Islet of Langerhans (tissue), 1 donor: ENCODE measurements at regions not wholly inside any gene's neighbourhood (a gene's known extent, or its start where the extent isn't known, plus 50 kb on each side); places are given as distances from the start of the nearest gene placed in this dataset.

Source experiments
- FAIRE-seq: peaks from one replicate; lab custom pipeline; 2011; peaks lifted over from hg19 to GRCh38; lab: Jason Lieb, UNC

DNA sequence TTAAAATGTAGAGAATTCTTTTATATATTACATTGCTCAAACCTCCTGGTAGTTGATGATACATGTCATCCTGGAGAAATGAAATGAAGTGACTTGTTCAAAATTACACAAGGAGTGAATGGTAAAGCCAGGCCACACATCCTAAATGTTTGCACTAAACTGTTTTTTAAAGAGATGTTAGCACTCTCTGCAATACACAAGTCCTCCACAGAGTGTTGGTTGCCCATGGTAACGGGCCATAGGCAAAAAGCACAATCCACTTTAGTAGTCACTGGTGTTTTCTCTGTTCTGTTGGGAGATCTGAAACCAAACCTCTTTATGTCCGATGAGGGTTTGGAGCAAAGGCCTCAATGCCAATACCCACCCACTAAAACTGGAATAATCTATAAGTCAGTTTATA is 907.4 kb downstream of the NTRK3 start:
- FAIRE-seq = no peak

DNA sequence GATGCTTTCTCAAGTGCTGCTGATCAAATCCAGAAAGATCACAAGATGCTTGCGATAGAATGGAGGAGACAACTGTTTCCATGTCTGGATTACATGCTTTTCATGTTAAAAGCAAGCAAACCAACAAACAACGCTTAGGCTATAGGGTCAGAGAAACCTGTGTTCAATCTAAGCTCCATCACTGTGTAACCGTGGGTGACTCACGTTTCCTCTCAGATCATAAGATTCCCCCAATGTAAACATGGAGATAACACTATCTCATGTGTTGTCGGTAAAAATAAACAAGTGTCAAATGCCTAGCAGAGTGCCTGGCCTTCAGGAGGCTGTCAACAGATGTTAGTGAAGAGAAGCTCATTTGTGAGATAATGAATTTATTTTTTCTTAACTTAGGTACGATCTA is 907.8 kb downstream of the NTRK3 start:
- no peak for FAIRE-seq

DNA sequence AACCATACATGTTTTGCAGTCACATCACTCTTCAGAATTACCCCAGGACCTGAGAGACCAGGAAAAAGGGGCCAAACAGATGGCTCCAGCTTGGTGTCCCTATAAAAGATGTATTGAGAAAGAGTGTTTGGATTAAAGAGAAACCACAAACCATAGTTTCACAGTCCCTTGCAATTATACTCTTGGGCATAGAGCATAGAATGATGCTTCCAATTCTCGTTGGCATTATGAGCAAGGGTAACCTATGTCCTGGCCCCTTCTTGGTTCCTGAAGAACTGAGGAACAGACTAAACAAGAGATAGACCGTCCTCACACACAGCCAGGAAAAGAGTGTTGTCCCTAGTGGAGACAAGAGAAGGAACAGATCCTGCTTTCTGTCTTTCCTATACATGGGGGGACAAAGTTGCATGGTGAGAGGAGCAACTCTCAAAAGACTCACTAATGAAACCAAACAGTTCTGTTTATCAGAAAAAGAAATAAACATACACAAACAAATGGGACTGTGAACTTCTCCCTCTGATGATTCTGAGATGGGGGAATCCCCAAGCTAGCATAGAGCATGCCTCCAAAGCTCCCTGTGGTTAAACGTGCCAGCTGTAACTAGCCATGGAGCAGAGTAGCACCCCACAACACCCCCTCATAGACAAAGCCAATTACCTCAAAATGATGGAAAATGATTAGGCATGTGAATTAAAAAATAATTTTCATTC is 908.6 kb downstream of the NTRK3 start:
- no peak for FAIRE-seq

DNA sequence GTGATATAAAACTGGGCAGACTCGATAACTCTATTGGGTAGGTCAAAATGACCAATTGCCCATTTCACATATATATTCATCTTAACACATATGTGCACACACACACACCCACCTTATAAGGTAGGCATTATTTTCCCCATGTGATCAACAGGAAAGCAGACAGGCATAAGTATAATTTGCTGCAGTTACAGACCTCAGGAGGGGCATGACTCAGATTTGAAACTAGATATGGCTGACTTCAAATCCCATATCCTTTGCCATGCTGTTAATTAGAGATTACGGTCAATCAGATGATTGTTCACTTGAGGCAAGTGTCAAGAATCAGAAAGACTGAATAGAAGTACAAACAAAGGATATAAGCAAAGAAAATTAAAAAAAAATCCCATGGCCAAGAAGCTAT is 910.6 kb downstream of the NTRK3 start:
- no peak for FAIRE-seq

DNA sequence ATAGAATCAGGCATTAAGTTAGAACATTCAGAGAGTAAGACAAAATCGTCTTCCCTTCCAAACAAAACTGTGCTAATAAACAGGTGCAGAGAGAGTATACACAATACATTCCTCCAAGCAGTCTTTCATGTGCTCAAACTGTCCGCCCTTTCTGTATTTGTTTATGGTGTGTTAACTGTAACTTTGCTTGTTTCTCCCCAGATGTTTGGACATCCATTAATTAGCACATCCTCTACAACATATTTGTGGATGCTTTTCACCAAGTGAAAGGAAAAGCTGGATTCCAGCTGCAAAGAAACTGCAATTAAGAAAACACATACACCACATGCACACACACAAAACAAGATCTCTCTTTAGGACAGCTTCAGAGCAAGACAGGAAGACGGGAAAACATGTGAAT is 912.6 kb downstream of the NTRK3 start:
- FAIRE-seq = no peak

DNA sequence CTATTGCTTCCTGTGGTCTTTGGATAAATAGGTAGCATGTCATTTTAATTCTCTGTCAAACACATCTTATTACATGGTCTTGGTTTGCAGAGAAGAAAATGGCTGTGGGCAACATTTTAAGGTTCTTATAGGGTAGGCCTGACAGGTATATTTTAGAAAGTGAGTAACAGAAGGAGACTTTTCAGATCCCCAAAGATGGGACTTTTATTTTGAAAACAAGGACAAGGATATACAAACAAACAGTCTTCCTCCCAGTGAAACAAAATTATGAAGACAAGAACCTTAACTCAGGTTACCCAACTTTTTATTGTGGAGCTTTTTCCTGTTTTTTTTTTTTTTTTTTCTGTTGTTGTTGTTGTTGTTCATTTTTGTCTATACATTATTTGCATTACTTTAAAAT is 916.2 kb downstream of the NTRK3 start:
- FAIRE-seq = no peak

DNA sequence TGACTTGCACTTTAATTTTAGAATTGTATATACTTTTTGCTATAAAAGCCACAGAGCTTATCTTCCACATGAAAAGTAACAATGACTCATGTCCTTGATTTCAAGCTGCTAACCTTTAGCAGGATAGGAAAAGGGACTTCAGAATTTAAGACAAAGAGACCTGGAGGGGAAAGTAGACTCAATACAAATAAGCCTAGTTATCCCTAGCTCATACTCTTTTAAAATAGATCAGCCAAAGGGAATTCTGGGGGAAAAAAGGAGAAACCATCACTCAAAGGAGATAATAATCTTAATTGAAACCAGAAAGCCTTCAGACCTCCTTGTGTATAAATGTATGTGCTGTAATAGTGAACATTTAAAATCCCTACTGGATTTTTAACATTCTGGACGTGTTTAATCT is 930.3 kb downstream of the NTRK3 start:
- FAIRE-seq = no peak

DNA sequence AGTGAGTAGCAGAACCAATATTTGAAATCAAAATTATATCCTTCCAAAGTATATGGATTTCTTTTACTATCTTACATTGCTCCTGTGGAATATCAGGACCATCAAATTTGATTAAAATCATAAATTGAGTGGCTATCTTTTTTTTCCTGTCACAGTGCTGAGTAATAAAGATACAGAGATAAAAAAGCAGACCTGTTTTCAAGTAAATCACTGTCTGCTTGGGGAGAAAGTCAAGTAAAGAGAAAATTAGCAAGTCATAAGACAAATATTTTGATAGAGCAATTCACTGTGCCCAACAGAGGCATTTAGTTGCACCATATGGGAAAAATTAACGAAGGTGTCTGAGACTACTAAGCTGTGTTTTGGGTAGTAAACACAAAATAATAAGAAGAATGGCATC is 933.7 kb downstream of the NTRK3 start:
- FAIRE-seq = no peak

DNA sequence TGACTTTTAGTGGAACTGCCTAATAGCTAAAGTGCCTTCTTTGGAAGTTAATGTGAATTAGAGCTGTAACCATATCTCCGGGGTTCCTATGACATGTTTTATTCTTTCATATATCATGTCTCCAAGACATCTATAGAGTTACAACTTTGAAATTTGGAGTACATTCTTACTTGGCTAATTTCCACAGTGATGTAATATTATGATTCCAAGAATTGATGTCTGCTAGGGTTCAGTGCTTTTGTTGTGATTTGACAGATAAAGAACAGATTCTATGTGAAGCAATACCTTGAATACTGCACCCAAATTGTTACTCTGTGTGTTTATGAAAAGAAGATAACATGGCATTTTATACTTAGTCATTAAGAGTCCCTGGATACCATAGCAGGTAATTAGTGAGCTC is 934.3 kb downstream of the NTRK3 start:
- no peak for FAIRE-seq

DNA sequence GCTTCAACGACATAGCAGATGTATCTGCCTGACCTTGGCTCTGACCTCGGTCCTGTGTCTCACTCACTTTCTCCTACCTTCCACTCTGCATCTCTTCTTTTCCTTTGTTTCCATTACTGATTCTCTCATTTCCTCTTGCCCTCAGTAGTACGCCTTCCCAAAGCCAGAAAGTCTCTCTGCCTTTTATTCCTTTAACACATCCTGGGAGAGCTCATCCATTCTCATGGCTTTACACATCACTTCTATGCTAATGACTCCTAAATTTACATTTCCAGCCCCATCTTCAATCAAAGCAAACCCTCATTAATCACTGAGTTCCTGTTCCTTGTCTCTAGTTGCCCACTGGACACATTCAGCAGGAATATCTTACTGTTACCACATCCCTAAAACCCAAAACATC is 938.6 kb downstream of the NTRK3 start:
- FAIRE-seq = no peak

DNA sequence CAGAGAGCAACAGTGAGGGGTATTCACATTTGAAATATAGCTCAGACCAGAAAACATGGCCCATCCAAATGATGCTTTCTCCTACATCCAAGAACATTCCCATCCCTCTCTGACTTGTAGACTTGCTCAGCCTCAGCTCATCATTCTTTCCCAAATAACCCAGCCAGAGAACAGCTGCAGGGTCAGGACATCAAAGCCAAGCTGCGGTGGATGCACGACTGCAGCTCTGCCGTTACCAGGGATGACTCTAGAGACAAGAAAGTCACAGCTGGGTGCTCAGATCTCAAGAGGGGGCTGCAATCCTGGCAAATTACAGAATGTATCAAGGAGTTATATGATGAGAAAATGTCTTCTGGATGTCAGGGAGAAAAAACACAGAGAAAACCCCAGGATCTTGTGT is 944.3 kb downstream of the NTRK3 start:
- no peak for FAIRE-seq

DNA sequence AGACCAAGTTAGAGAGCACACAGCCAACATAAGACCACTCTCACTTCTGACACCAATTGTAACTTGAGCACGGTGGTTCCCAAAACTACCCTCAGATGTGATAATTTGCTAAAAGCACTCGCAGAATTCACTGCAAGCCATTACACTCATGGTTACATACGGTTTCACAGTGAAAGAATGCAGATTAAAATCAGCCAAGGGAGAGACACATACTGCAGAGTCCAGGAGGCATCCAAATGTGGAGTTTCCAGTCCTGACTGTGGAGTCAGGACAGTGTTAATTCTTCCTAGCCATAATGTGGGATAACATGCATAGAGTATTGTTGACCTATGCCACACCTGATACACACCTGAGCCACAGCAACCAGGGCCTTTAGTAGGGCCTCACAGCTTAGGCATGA is 956.4 kb downstream of the NTRK3 start:
- no peak for FAIRE-seq

DNA sequence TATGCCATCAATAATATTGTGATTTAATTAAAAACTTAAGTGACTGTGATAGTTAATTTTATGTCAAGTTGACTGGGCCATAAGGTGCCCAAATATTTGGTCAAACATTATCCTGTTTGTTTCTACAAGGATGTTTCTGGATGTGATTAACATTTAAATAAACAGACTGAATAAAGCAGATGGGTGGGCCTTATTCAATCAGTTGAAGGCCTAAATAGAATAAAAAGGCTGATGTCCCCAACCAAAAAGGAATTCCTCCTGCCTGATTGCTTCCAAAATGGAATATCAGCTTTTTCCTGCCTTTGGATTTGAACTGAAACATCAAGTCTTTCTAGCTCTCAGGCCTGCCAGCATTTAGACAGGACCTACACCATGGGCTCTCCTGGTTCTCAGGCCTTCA is 961.7 kb downstream of the NTRK3 start:
- FAIRE-seq = no peak

DNA sequence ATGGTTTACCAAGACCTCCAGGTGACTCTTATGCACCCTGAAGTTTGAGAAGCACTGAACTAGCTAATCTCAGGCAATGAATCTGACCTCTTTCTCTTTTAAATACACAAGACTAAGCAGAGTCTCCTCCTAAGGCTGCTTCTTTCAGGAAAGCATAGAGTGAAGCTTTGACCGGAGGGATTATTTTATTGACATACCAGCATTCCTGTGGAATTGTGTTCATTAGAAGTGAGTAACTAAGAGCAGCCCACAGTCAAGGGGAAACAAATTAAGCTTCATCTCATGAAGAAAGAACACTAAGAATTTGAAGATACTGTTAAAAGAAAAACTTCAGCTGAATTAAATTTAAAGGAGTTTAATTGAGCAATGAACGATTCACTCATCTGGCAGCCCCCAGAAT is 963.5 kb downstream of the NTRK3 start:
- FAIRE-seq = no peak

DNA sequence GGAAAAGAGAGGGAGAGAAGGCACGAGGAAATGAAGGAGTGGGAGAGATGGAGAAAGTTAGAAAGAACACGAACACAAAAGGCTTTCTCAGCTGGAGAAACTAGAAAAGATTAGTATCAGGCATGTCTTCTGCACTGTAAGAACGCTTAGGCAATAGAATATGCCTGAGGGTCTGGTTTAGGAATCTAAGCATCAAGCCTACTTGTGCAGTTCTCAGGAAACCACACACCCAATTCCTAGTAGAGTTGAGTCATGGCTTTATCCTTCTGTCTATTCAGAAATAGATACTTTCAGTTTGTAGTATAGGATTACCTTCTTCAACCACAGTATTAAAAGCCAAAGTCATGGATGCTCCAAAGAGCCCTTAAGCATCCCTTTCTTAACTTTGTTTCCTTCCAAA is 969.4 kb downstream of the NTRK3 start:
- FAIRE-seq = no peak

DNA sequence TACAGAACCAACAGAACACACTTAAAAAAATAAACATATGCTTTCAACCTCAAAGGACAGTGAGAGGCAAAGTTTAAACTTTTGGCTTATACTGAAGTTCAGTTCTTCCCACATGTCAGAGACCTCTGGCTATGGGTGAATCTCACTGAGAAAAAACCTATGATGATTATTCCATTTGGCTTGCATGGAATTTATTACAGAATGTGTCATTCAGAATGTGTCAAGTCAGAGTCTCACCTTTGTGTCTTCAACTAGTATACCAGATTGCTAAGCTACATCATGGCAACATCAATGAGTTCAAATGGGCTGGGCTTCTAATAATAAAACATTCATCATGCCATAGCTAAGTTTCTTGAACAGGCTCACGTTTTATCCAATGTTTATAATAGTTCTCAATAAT is 987.0 kb downstream of the NTRK3 start:
- FAIRE-seq = no peak

DNA sequence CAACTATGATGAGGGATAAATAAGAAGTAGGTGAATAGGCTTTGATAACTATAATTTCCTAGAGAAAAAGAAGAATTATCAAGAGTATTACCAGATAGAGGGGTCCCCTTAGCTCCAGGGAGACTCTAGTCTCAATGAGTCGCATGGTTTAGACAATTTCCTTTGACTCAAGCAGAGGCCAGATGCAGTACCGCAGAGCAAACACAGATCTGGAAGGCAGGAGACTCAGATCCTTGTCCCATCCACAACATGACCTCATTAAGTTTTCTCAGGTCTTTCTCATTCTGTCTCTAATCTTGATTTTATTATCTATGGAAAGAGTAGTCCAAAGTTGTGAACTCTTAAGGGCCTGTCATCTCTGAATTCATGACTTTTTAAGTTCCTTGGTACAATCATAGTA is 987.9 kb downstream of the NTRK3 start:
- FAIRE-seq = no peak

DNA sequence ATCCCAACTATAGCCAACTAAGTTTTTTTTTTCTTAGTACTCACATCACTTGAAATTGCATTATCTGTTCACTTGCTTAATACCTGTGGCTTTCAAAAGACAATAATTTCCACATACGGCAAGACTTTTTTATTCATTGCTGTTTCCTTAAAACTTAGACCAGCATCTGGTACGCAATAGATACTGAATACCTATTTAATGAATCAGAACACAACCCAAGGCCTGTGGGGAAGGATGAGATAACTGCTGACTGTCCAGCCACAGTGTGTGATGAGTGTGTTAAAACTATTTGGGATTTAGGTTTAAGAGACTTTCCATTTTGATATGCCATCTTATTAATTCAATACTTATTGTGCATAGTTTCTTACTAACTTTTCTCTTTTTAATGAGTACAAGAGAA is 988.7 kb downstream of the NTRK3 start:
- FAIRE-seq = no peak

DNA sequence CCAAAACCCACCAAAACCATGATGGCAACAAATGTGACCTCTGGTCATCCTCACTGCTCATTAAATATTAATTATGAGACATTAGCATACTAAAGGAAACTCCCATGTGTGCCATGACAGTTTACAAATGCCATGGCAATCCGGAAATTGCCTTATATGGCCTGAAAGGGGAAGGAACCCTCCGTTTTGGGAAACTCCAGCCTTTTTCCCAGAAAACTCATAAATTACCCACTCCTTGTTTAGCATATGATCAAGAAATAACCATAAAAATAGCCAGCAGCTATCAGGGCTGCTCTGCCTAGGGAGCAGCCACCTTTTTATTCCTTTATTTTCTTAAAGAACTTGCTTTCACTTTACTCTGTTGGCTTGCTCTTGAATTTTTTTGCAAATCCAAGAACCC is 992.7 kb downstream of the NTRK3 start:
- FAIRE-seq = no peak

DNA sequence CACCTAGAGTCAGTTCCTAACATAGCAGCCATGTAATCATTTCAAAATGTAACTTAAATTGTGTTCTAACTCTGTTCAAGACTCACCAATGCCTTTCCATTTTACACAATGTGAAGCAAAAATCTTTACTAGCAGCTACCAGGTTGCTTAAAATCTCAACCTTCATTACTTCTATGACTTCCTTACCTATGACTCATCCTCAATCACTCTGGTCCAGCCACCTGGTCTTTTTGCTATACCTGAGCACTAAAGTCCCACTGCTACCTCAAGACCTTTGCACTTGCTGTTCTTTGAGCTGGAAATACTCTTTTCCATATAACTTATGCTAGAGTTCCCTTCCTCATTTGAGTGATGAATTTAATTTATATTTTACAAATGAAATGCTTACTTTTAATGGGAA is 993.2 kb downstream of the NTRK3 start:
- no peak for FAIRE-seq

DNA sequence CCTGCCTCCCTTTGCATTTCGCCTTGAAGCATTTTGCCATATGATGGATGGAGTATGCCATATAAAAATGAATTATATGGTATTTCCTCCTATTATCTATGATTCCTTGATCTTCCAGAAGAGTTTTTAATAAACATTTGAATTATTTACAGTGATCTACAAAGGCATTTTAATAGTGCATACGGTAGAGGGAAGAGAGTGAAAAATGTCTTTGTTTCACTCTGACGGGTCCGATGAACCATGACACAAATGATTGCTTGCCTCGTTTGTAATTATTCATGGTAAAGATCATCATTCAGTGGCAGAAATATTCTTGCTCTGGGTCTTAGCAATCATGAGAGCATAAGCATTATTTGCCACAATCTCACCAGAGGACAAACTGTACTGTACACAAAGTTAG is 1010.9 kb downstream of the NTRK3 start:
- FAIRE-seq = no peak

DNA sequence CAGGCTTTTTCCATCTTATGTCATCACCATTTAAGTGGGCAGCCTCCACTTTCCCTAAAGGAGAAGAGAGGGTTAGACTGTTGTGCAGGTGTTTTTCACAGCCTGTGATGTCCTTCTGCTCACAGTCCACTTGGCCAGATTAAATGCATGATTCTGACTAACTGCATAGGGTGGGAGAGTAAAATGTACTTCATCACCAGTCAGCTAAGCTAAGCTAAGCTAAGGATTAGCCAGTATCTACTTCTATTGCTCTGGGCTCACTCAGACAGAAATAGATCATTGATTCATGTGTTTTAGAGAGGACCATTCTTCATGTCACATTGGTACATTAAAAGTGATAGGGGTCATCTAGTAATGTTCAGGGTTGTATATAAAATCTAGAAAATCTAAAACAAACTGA is 1013.1 kb downstream of the NTRK3 start:
- no peak for FAIRE-seq

DNA sequence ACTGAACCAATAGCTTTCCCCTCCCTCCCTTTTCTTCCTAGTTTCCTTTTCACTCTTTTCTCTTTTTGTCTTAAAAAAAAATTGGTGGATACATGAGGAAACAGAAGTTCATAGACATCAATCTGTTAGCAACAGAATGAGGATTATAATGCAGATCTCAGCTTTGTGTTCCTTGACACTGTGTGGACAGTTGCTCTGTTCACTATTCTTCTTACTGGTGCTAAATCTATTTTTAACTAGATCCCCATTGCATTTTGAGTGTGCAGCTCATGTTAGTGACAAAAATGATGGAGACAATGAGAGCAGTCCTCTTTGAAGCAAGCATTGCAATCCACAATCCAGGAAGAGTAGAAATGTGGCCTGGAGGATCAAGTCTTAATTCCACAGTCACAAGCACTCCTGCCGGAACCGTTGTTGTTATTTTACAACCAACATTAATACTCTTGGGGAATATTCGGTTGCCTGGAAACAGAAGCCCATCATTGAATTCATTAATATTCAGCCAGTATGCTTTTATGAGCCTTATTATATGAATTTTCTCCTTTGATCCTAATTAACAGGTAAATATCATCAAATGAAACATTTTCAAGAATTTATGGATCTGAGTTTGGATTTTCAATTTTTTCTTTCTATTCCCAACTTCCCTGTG is 1016.8 kb downstream of the NTRK3 start:
- no peak for FAIRE-seq

DNA sequence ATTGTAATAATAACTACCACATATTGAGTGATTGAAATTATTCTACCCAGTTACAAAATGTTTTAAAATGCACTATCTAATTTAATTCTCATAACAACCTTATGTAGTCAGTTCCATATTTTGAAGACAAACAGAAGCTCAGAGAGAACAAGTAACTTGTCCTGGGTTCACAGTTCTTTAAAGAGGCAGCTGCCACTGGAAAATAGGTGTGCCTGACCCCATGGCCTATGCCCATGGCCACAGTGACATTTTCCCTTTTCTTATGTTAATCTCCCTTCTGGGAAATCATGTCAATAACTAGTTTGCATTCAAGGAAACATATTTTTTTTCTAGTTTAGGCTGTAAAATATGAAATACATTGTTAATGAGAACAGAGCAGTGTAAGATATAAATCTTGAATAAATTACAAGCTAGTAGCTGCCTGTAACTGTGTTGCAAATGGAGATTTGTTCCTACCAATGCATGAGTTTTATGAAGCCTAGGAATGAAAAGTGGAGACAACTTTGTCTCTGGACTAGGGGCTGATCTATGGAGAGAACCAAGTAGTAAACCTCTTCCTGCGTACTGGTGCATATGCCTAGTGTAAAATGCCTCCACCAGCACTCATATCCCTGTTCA is 1018.0 kb downstream of the NTRK3 start:
- no peak for FAIRE-seq
